ENCODE measurements at regions not wholly inside any gene's neighbourhood (a gene's known extent, or its start where the extent isn't known, plus 50 kb on each side); places are given as distances from the start of the nearest gene placed in this dataset.

- TF ChIP-seq CTCF (IDR thresholded peaks at IDR 0.05) (no peak), POLR2A (IDR thresholded peaks at IDR 0.05) (no peak)
These were observed 366.2 kb upstream of the ID2 start for GRCh38 chr2:8315531-8316165.
